GM23248 (cell line): ENCODE measurements at regions not wholly inside any gene's neighbourhood (a gene's known extent, or its start where the extent isn't known, plus 50 kb on each side); places are given as distances from the start of the nearest gene placed in this dataset.

ENCODE experiments used
- DNase-seq: peaks from one replicate; pipeline ENCODE4 v3.0.0-alpha.2; 2015
- H2AFZ ChIP-seq: fragments of 200-600 bp; sonication (generic); 2 replicates; pipeline ENCODE4 v1.6.1; 2016; ENCODE audit warnings: antibody characterized with exemption
- H3F3A ChIP-seq: fragments of 200-600 bp; sonication (generic); 2 replicates; pipeline ENCODE4 v1.6.1; 2016; ENCODE audit warnings: mild to moderate bottlenecking, antibody characterized with exemption, mixed run types; ENCODE audit not compliant: insufficient read depth
- H3K27ac ChIP-seq: fragments of 200-600 bp; sonication (generic); 2 replicates; pipeline ENCODE4 v1.5.1; 2016; ENCODE audit warnings: mild to moderate bottlenecking
- H3K27me3 ChIP-seq: fragments of 200-600 bp; sonication (generic); replicated peaks from 2 replicates; pipeline ENCODE4 v1.6.1; 2016; ENCODE audit warnings: mild to moderate bottlenecking; ENCODE audit not compliant: insufficient read depth
- H3K36me3 ChIP-seq: fragments of 200-600 bp; sonication (generic); 2 replicates; pipeline ENCODE4 v1.6.1; 2016; ENCODE audit warnings: low read depth, mild to moderate bottlenecking
- H3K4me1 ChIP-seq: fragments of 200-600 bp; sonication (generic); 2 replicates; pipeline ENCODE4 v1.6.1; 2016; ENCODE audit warnings: mild to moderate bottlenecking; ENCODE audit not compliant: insufficient read depth
- H3K4me2 ChIP-seq: fragments of 200-600 bp; sonication (generic); one replicate; pipeline ENCODE4 v1.6.1; 2016; ENCODE audit warnings: mild to moderate bottlenecking; ENCODE audit not compliant: unreplicated experiment
- H3K4me3 ChIP-seq: fragments of 200-600 bp; sonication (generic); 2 replicates; pipeline ENCODE4 v1.5.1; 2016; ENCODE audit warnings: mild to moderate bottlenecking
- H3K79me2 ChIP-seq: fragments of 200-600 bp; sonication (generic); 2 replicates; pipeline ENCODE4 v1.6.1; 2016; ENCODE audit warnings: mild to moderate bottlenecking; ENCODE audit not compliant: insufficient read depth
- H3K9ac ChIP-seq: fragments of 200-600 bp; sonication (generic); 2 replicates; pipeline ENCODE4 v1.6.1; 2016; ENCODE audit warnings: mild to moderate bottlenecking
- H3K9me2 ChIP-seq: fragments of 200-600 bp; sonication (generic); 2 replicates; pipeline ENCODE4 v1.6.1; 2016; ENCODE audit warnings: mixed run types, mild to moderate bottlenecking, moderate library complexity; ENCODE audit not compliant: insufficient read depth
- H3K9me3 ChIP-seq: fragments of 200-600 bp; sonication (generic); one replicate; pipeline ENCODE4 v1.6.1; 2017; ENCODE audit warnings: low read depth
- H4K20me1 ChIP-seq: fragments of 200-600 bp; sonication (generic); 2 replicates; pipeline ENCODE4 v1.6.0; 2016; ENCODE audit not compliant: insufficient read depth
- EZH2 ChIP-seq: fragments of 200-600 bp; sonication (generic); IDR thresholded peaks from 2 replicates; pipeline ENCODE4 v1.6.1; 2018; ENCODE audit warnings: antibody characterized with exemption, mild to moderate bottlenecking; ENCODE audit not compliant: insufficient read depth, poor library complexity, severe bottlenecking
- EZH2phosphoT487 ChIP-seq: fragments of 200-600 bp; sonication (generic); IDR thresholded peaks from 2 replicates; pipeline ENCODE4 v1.6.1; 2018; ENCODE audit warnings: antibody characterized with exemption, moderate library complexity, mild to moderate bottlenecking, low read depth; ENCODE audit not compliant: insufficient read depth
- WGBS, 2 experiments: methylation state at CpG; one replicate each; pipeline ENCODE4 v1.1.6; 2015 to 2017; ENCODE audit warnings: low lambda C conversion rate in 2 of 2, low coverage in 1 of 2; ENCODE audit errors: missing lambda C conversion rate in 2 of 2; 5-methylcytosine and 5-hydroxymethylcytosine counted together
- in situ Hi-C: fragments of 300-500 bp; cut with MboI; formaldehyde crosslinking; loops from 2 replicates; pipeline ENCODE4 v1.15.0; 2020

DNA sequence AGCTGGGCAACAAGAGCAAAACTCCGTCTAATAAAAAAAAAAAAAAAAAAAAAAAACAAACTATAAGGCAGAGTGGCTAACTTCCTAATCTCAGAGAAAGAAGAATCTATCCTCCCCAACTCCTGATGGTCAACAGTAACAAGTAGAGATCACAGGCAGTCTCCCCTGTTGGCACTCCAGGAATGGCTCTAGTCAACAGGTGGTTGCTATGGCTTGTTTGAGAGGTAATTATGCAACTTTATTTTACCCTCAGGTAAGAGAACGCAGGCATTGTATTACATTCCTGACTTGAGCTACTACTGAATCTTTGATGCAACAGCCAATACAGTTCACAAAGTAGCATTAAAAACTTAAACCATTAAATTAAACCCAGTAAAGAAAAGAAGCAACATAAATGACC lies 180.3 kb downstream of the DICER1 start:
- Histone ChIP-seq H3K9me2 (no peaks in the 10 kb centered on the region), H3K4me1 (no peaks in the 10 kb centered on the region), H3K4me2 (no peak overlapping the region), H3F3A (no peaks in the 10 kb centered on the region), H3K9me3 (no peaks in the 10 kb centered on the region), H3K4me3 (no peak overlapping the region), H3K79me2 (no peaks in the 10 kb centered on the region), H3K9ac (no peak overlapping the region), H3K27ac (no peak overlapping the region), H3K36me3 (no peaks in the 10 kb centered on the region), H3K27me3 (no peaks in the 10 kb centered on the region), H2AFZ (no peak overlapping the region), H4K20me1 (no peaks in the 10 kb centered on the region)
- 77 to 82% methylated on average over 2 of the region's 2 CpGs for WGBS, 2 experiments
- no peak for DNase-seq
- in situ Hi-C loops: no loop called here
- TF ChIP-seq EZH2phosphoT487 (no peak), EZH2 (no peak)

DNA sequence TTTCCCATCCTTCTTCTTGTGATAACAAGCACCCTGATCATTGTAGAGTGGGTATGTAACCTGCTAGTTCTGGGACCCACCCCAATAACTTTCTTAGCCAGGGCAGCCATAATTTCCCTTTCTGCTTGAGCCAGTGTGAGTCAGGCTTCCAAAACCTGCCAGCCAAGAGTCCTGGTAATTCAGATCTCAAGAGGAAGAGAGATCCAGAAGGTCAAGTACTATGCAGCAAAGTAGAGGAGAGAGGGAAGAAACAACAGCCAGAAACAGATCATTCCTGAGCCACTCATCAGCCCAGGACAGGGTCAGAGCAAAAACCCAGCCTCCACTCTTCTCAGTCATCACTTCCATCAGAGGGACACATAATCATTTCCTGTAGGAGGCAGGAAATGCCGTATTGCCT lies 182.0 kb downstream of the DICER1 start:
- in situ Hi-C loops: no loop called here
- no peak for TF ChIP-seq EZH2
- TF ChIP-seq EZH2phosphoT487: no peak
- H3K9ac ChIP-seq: no peak overlapping the region

DNA sequence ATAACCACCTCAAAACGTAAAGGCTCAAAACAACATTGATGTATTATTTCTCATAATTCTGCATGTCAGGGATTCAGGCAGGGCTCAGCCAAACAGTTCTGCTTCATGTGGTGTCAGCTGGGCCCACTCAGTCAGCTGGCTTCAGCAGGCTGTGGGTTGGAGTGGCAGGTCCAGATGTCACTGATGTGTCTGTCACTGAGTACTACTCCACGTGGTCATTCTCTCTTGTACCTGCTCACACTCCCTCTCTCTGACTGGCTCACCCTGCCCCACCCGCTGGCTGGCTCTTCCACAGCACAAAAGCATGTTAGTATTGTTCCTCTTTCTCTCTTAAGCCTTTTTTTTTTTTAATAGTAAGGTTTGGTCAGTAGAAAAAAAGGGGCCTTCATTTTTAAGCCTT lies 182.4 kb downstream of the DICER1 start:
- no peaks in the 10 kb centered on the region for H3K9me2 ChIP-seq
- no peak overlapping the region for H3K4me2 ChIP-seq
- no peaks in the 10 kb centered on the region for H3F3A ChIP-seq
- no peaks in the 10 kb centered on the region for H3K9me3 ChIP-seq
- H3K4me3 ChIP-seq: no peak overlapping the region
- H3K27me3 ChIP-seq: no peaks in the 10 kb centered on the region
- H3K27ac ChIP-seq: no peak overlapping the region
- in situ Hi-C loops: no loop called here
- H3K36me3 ChIP-seq: no peaks in the 10 kb centered on the region
- 35 to 42% methylated on average over 3 of the region's 3 CpGs for WGBS, 2 experiments
- no peak for DNase-seq
- H3K4me1 ChIP-seq: no peaks in the 10 kb centered on the region
- H2AFZ ChIP-seq: no peak overlapping the region
- TF ChIP-seq EZH2 (no peak), EZH2phosphoT487 (no peak)
- no peaks in the 10 kb centered on the region for H4K20me1 ChIP-seq
- H3K9ac ChIP-seq: no peak overlapping the region
- H3K79me2 ChIP-seq: no peaks in the 10 kb centered on the region

More for the DNA sequence above, 182.0 kb downstream of the DICER1 start:
- Histone ChIP-seq H4K20me1 (no peaks in the 10 kb centered on the region), H3K9me3 (no peaks in the 10 kb centered on the region), H2AFZ (no peak overlapping the region), H3K36me3 (no peaks in the 10 kb centered on the region), H3K9me2 (no peaks in the 10 kb centered on the region), H3K27me3 (no peaks in the 10 kb centered on the region), H3K27ac (no peak overlapping the region), H3K79me2 (no peaks in the 10 kb centered on the region), H3F3A (no peaks in the 10 kb centered on the region), H3K4me1 (no peaks in the 10 kb centered on the region), H3K4me3 (no peak overlapping the region), H3K4me2 (no peak overlapping the region)
- 5 to 21% methylated on average over 1 of the region's 1 CpG for WGBS, 2 experiments
- DNase-seq: no peak

DNA sequence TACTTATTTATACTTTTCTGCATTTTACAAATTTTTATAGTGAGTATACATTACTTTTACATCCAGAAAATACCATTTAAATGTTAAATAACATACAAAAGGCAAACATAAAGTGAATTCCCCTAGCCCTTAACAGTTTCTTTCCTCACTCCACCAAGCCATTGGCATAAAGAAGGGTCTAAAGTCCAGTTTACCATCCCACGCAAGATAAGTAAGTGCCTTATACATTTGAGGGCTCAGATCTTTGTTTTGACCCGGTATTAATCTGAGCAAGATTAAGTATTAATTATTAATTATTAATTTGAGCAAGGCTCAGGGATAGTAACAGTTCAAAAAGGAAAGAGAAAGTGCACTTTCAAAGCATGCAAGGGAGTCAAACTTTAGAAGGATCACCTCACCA lies 182.9 kb downstream of the DICER1 start:
- Histone ChIP-seq H3K9ac (no peak overlapping the region), H3K4me1 (no peaks in the 10 kb centered on the region), H3K27ac (no peak overlapping the region), H4K20me1 (no peaks in the 10 kb centered on the region), H3K4me3 (no peak overlapping the region), H3K9me2 (no peaks in the 10 kb centered on the region), H3K4me2 (no peak overlapping the region), H3K9me3 (no peaks in the 10 kb centered on the region), H3K79me2 (no peaks in the 10 kb centered on the region), H3K27me3 (no peaks in the 10 kb centered on the region), H3F3A (no peaks in the 10 kb centered on the region), H3K36me3 (no peaks in the 10 kb centered on the region), H2AFZ (no peak overlapping the region)
- in situ Hi-C loops: no loop called here
- TF ChIP-seq EZH2 (no peak), EZH2phosphoT487 (no peak)
- DNase-seq: no peak
- WGBS, 2 experiments: 69 to 80% methylated on average over 2 of the region's 2 CpGs

DNA sequence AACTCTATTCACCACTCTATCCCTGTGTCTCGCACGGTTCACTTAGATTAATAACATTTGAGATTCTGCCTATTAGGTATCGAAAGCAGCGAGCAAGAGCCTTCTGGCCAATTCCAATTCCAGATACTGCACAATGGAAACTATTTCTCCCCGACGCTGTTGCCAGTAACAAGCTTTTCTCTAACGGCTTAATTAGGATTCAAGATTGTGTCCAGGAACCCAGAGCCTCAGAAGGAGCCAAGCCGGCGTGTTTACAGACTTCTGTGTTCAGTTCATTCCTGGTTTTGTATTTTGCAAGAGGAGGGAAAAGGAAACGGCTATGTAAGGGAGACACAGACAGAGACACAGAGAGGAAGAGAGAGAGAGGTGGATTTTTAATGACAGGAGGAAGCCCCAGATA lies 185.6 kb downstream of the DICER1 start:
- Histone ChIP-seq H3K36me3 (no peaks in the 10 kb centered on the region), H3K4me3 (no peak overlapping the region), H3K9ac (no peak overlapping the region), H3F3A (no peaks in the 10 kb centered on the region), H3K9me3 (no peaks in the 10 kb centered on the region), H3K4me1 (no peaks in the 10 kb centered on the region), H3K27me3 (no peaks in the 10 kb centered on the region), H3K9me2 (no peaks in the 10 kb centered on the region), H3K4me2 (no peak overlapping the region), H3K27ac (no peak overlapping the region), H2AFZ (peak overlapping the region; percentile 62), H4K20me1 (no peaks in the 10 kb centered on the region), H3K79me2 (no peaks in the 10 kb centered on the region)
- DNase-seq: peak; percentile 13
- TF ChIP-seq EZH2phosphoT487 (no peak), EZH2 (no peak)
- in situ Hi-C loops: no loop called here
- WGBS, 2 experiments: 3 to 4% methylated on average over 10 of the region's 10 CpGs
